Suprapubic skin (tissue), 4 donors: ENCODE measurements at regions not wholly inside any gene's neighbourhood (a gene's known extent, or its start where the extent isn't known, plus 50 kb on each side); places are given as distances from the start of the nearest gene placed in this dataset.

ENCODE experiments used
- CTCF ChIP-seq, 2 donors: fragments of 200-600 bp in 1 of 2; fragments of 450-650 bp in 1 of 2; sonication (generic) in 1 of 2; IDR thresholded peaks; one replicate each; pipeline ENCODE4 v1.5.1; 2016 to 2019; ENCODE audit warnings: antibody characterized with exemption in 2 of 2, mild to moderate bottlenecking in 1 of 2, moderate library complexity in 1 of 2
- EP300 ChIP-seq: sonication (generic); formaldehyde crosslinking; IDR thresholded peaks from one replicate; pipeline ENCODE4 v1.6.1; 2017; ENCODE audit warnings: antibody characterized with exemption
- POLR2A ChIP-seq, 2 donors: fragments of 450-650 bp; IDR thresholded peaks; one replicate each; pipeline ENCODE4 v1.6.1; 2017; ENCODE audit warnings: antibody characterized with exemption in 2 of 2, mild to moderate bottlenecking in 2 of 2, moderate library complexity in 2 of 2
- POLR2AphosphoS5 ChIP-seq, 3 donors: sonication (generic); formaldehyde crosslinking; IDR thresholded peaks; one replicate each; pipeline ENCODE4 v1.6.1; 2017; ENCODE audit warnings: antibody characterized with exemption in 3 of 3

- TF ChIP-seq CTCF (IDR thresholded peaks at IDR 0.05) = no peak
- TF ChIP-seq EP300 = no peak
- TF ChIP-seq POLR2A (IDR thresholded peaks at IDR 0.05) = no peak
- TF ChIP-seq POLR2AphosphoS5 (IDR thresholded peaks at IDR 0.05) = no peak
Measured at GRCh38 chr18:57211412-57211750, 64.5 kb downstream of the BOD1L2 start.
